K562 (cell line): ENCODE measurements at regions not wholly inside any gene's neighbourhood (a gene's known extent, or its start where the extent isn't known, plus 50 kb on each side); places are given as distances from the start of the nearest gene placed in this dataset.
A peak's percentile ranks its signal among the peaks of the same experiment; 100 is the strongest.

ENCODE experiments used
- ATAC-seq: fragments of 200-7000 bp; cut with Tn5 transposase; 3 replicates; pipeline ENCODE4 v1.9.1; 2020; ENCODE audit warnings: moderate library complexity
- BruUV-seq: library from RNA; stranded (reverse); fragments of 400-500 nt; replicated peaks from 2 replicates; lab custom pipeline; 2021; lab: Mats Ljungman, UMichigan
- CTCF ChIA-PET: fragments of 300-600 bp; formaldehyde crosslinking; extraction: SDS; loops from one replicate; lab custom pipeline; 2021; ENCODE audit warnings: low intra/inter-chr PET ratio; lab: Yijun Ruan, JAX
- POLR2A ChIA-PET: fragments of 300-600, 350-650 bp; sonication (Branson Sonifier 250); formaldehyde crosslinking; extraction: SDS; loops from one replicate; lab custom pipeline; 2021; ENCODE audit warnings: antibody characterized with exemption, inconsistent platforms; lab: Yijun Ruan, JAX
- DNase-seq, 4 experiments: peaks; one replicate each; pipeline versions ENCODE4 v3.0.0 to v3.0.0-alpha.2; 2011 to 2018; ENCODE audit warnings: low spot score in 3 of 4, mixed read lengths in 3 of 4; ENCODE audit errors: extremely low read depth in 1 of 4
- FAIRE-seq: peaks from 2 replicates; lab custom pipeline; 2011; peaks lifted over from hg19 to GRCh38; lab: Jason Lieb, UNC
- H2AFZ ChIP-seq: 2 replicates; pipeline ENCODE4 v1.6.0; 2011; ENCODE audit warnings: low read depth, low read length, control low read depth, inconsistent platforms
- H3K27ac ChIP-seq: fragments of 200-600 bp; 3 replicates; pipeline ENCODE4 v1.8.0; 2011; ENCODE audit warnings: low read depth, mild to moderate bottlenecking, control low read depth, inconsistent platforms, low read length, moderate library complexity, mixed read lengths; ENCODE audit errors: extremely low read depth
- H3K27me3 ChIP-seq, 2 experiments: fragments of 300-600 bp in 1 of 2; 2 replicates in 1 of 2; 3 replicates in 1 of 2; pipeline versions ENCODE4 v1.6.0 to v1.8.0; 2011; ENCODE audit warnings: inconsistent platforms in 2 of 2, low read length in 2 of 2, mild to moderate bottlenecking in 1 of 2, mixed read lengths in 1 of 2, moderate library complexity in 1 of 2; ENCODE audit not compliant: control insufficient read depth in 2 of 2, insufficient read depth in 2 of 2
- H3K36me3 ChIP-seq: fragments of 300-600 bp; 3 replicates; pipeline ENCODE4 v1.8.0; 2011; ENCODE audit warnings: mild to moderate bottlenecking, low read length, inconsistent platforms; ENCODE audit not compliant: control insufficient read depth, insufficient read depth
- H3K4me1 ChIP-seq, 2 experiments: fragments of 200-600 bp in 1 of 2; replicated peaks in 1 of 2; 2 replicates in 1 of 2; 3 replicates in 1 of 2; pipeline versions ENCODE4 v1.5.1 to v1.8.0; 2011; ENCODE audit warnings: inconsistent platforms in 2 of 2, low read length in 2 of 2, mild to moderate bottlenecking in 1 of 2, mixed read lengths in 1 of 2, moderate library complexity in 1 of 2; ENCODE audit not compliant: control insufficient read depth in 2 of 2, insufficient read depth in 2 of 2
- H3K4me2 ChIP-seq: 2 replicates; pipeline ENCODE4 v1.6.1; 2011; ENCODE audit warnings: low read length, control low read depth, inconsistent platforms, mixed read lengths; ENCODE audit not compliant: insufficient read depth
- H3K4me3 ChIP-seq: fragments of 200-600 bp; sonication (generic), shearing (Covaris generic); 2 replicates; pipeline ENCODE4 v1.5.1; 2016; ENCODE audit warnings: control low read depth, inconsistent platforms
- H3K79me2 ChIP-seq: fragments of 200-600 bp; 3 replicates; pipeline ENCODE4 v1.8.0; 2011; ENCODE audit warnings: low read length, inconsistent platforms; ENCODE audit not compliant: control insufficient read depth, insufficient read depth
- H3K9ac ChIP-seq, 2 experiments: 2 replicates each; pipeline versions ENCODE4 v1.6.0 to v1.6.1; 2011; ENCODE audit warnings: low read depth in 2 of 2, low read length in 2 of 2, control low read depth in 1 of 2, inconsistent platforms in 1 of 2, mild to moderate bottlenecking in 1 of 2, mixed read lengths in 1 of 2; ENCODE audit not compliant: insufficient read depth in 1 of 2
- H3K9me1 ChIP-seq: one replicate; pipeline ENCODE4 v1.6.0; 2011; ENCODE audit warnings: inconsistent platforms, mild to moderate bottlenecking, low read length, moderate library complexity; ENCODE audit not compliant: control insufficient read depth, insufficient read depth
- H3K9me3 ChIP-seq: replicated peaks from 2 replicates; pipeline ENCODE4 v1.5.1; 2011; ENCODE audit warnings: low read depth, low read length, inconsistent platforms; ENCODE audit not compliant: control insufficient read depth, insufficient read depth
- H4K20me1 ChIP-seq: replicated peaks from 2 replicates; pipeline ENCODE4 v1.6.1; 2011; ENCODE audit warnings: low read length, inconsistent platforms, mixed read lengths; ENCODE audit not compliant: control insufficient read depth, insufficient read depth
- HNRNPH1 ChIP-seq: fragments of 200-400 bp; formaldehyde crosslinking; optimal IDR thresholded peaks from 2 replicates; pipeline ENCODE3; 2017; ENCODE audit warnings: low read depth, mild to moderate bottlenecking, low read length, moderate library complexity
- ZZZ3 ChIP-seq: fragments of 450-650 bp; IDR thresholded peaks from 2 replicates; pipeline ENCODE4 v1.6.1; 2016; ENCODE audit warnings: antibody characterized with exemption, mild to moderate bottlenecking, moderate library complexity
- WGBS: fragments of 100-300 bp; shearing (Covaris generic); methylation state at CpG from one replicate; pipeline ENCODE4 v1.1.6; 2016; ENCODE audit warnings: low coverage, mixed read lengths; ENCODE audit not compliant: insufficient coverage; ENCODE audit errors: missing lambda C conversion rate; 5-methylcytosine and 5-hydroxymethylcytosine counted together
- in situ Hi-C: fragments of 300-500 bp; cut with MboI; formaldehyde crosslinking; loops from 4 replicates; pipeline ENCODE4 v1.15.0; 2018; ENCODE audit warnings: inconsistent platforms, mixed read lengths
- intact Hi-C: fragments of 100-400 bp; cut with micrococcal nuclease; formaldehyde crosslinking; loops from 2 replicates; pipeline ENCODE4 v1.14.2; 2022
- TF ChIP-seq, protein P1 (sequence below): fragments of 450-650 bp; IDR thresholded peaks from 2 replicates; pipeline ENCODE4 v1.6.1; 2016; ENCODE audit warnings: antibody characterized with exemption

GRCh38 chr2:12002215-12002614, 255.8 kb downstream of the LPIN1 start (continued):
- TF ChIP-seq, protein P1, sequence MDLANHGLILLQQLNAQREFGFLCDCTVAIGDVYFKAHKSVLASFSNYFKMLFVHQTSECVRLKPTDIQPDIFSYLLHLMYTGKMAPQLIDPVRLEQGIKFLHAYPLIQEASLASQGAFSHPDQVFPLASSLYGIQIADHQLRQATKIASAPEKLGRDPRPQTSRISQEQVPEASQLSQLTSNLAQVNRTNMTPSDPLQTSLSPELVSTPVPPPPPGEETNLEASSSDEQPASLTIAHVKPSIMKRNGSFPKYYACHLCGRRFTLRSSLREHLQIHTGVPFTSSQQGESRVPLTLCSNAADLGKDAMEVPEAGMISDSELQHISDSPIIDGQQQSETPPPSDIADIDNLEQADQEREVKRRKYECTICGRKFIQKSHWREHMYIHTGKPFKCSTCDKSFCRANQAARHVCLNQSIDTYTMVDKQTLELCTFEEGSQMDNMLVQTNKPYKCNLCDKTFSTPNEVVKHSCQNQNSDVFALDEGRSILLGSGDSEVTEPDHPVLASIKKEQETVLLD = peak; percentile 46; the same call in 1 of the 2 replicates

DNA sequence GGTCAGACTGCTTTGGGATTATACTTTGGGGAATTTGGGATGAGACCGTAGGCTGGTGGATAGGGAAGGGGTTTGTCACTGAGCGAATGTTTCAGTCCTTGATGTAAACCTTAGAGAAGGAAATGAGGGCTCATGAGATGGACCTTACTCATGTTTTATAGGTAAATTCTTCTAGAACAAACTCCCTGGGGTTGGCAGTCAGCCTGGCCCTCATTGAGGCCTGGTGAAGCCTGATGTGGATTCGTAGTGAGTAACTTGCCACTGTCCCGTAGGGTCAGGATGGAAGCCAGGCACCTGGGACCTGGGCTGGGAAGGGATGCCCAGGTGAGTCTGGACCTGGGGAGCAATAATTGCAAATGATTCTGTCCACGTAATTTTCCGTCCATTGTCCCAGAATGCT, 258.3 kb downstream of the LPIN1 start:
- no TSS peak for BruUV-seq
- ChIA-PET POLR2A (no interaction called here), CTCF (no interaction called here)
- in situ Hi-C loops = no loop called here
- no peak overlapping the region for H3K27ac ChIP-seq
- no peak overlapping the region for H3K4me2 ChIP-seq
- no peak overlapping the region for H2AFZ ChIP-seq
- no peaks in the 10 kb centered on the region for H3K9me3 ChIP-seq
- 87% methylated on average over 6 of the region's 6 CpGs for WGBS
- no peaks in the 10 kb centered on the region for H3K27me3 ChIP-seq
- DNase-seq = no peak
- intact Hi-C loops = no loop called here
- no peaks in the 10 kb centered on the region for H3K9me1 ChIP-seq
- no peak for ATAC-seq
- no peaks in the 10 kb centered on the region for H3K79me2 ChIP-seq
- H3K9ac ChIP-seq = no peak overlapping the region
- no peaks in the 10 kb centered on the region; the same call in 2 of the 3 replicates for H3K36me3 ChIP-seq
- H3K4me3 ChIP-seq = no peak overlapping the region
- TF ChIP-seq HNRNPH1 (no peak), ZZZ3 (no peak)
- no peaks in the 10 kb centered on the region; a peak in 2 of 5 replicates for H3K4me1 ChIP-seq
- H4K20me1 ChIP-seq = no peaks in the 10 kb centered on the region
- FAIRE-seq = no peak
